CD4-positive, alpha-beta T cell treated with Interleukin-12 subunit alpha and Interleukin-12 subunit beta, for 1 hour (primary cell): ENCODE measurements at regions not wholly inside any gene's neighbourhood (a gene's known extent, or its start where the extent isn't known, plus 50 kb on each side); places are given as distances from the start of the nearest gene placed in this dataset.
"Not testable (repeated sequence)": the region's sequence is repeated elsewhere in the genome, so short reads cannot be mapped to it uniquely, and the experiment has no call there.

Experiments used
- DNase-seq: peaks from one replicate; pipeline ENCODE4 v3.0.0-alpha.2; 2020

- DNase-seq = no peak
Observed at GRCh38 chr13:33561627-33562026, 256.3 kb upstream of the RFC3 start.

GRCh38 chr13:33571618-33572017 is 246.3 kb upstream of the RFC3 start:
- no peak for DNase-seq

GRCh38 chr13:33572322-33572721 is 245.6 kb upstream of the RFC3 start:
- DNase-seq = not testable (repeated sequence)

GRCh38 chr13:33575378-33575777 is 242.6 kb upstream of the RFC3 start:
- no peak for DNase-seq

GRCh38 chr13:33577007-33577406 is 240.9 kb upstream of the RFC3 start:
- DNase-seq = no peak

GRCh38 chr13:33578786-33579185 is 239.2 kb upstream of the RFC3 start:
- no peak for DNase-seq

GRCh38 chr13:33582121-33582520 is 235.8 kb upstream of the RFC3 start:
- no peak for DNase-seq

GRCh38 chr13:33583398-33583797 is 234.6 kb upstream of the RFC3 start:
- no peak for DNase-seq

- no peak for DNase-seq
Observed at GRCh38 chr13:33590936-33591335, 227.0 kb upstream of the RFC3 start.

GRCh38 chr13:33606692-33607091 is 211.3 kb upstream of the RFC3 start:
- no peak for DNase-seq

GRCh38 chr13:33610438-33611120 is 207.4 kb upstream of the RFC3 start:
- peak; percentile 68 for DNase-seq

GRCh38 chr13:33611121-33611805 is 206.7 kb upstream of the RFC3 start:
- no peak for DNase-seq

- DNase-seq = no peak
Observed at GRCh38 chr13:33612641-33613638, 205.0 kb upstream of the RFC3 start.

- no peak for DNase-seq
Observed at GRCh38 chr13:33615436-33615835, 202.5 kb upstream of the RFC3 start.

GRCh38 chr13:33616130-33616529 is 201.8 kb upstream of the RFC3 start:
- DNase-seq = no peak

GRCh38 chr13:33617055-33617454 is 200.9 kb upstream of the RFC3 start:
- DNase-seq = no peak

- DNase-seq = no peak
Observed at GRCh38 chr13:33624253-33624652, 193.7 kb upstream of the RFC3 start.

- no peak for DNase-seq
Observed at GRCh38 chr13:33624740-33625139, 193.2 kb upstream of the RFC3 start.

- no peak for DNase-seq
Observed at GRCh38 chr13:33626407-33626806, 191.5 kb upstream of the RFC3 start.

GRCh38 chr13:33628662-33629061 is 189.3 kb upstream of the RFC3 start:
- DNase-seq = no peak

- no peak for DNase-seq
Observed at GRCh38 chr13:33629605-33630360, 188.2 kb upstream of the RFC3 start.

GRCh38 chr13:33633701-33634545 is 184.0 kb upstream of the RFC3 start:
- DNase-seq = no peak
